Activated CD4-positive, alpha-beta T cell treated with anti-CD3 and anti-CD28 coated beads, Interleukin-2, amount 10 ng/mL, durations not matched to agents 24 days and 14 days (primary cell): ENCODE measurements at regions not wholly inside any gene's neighbourhood (a gene's known extent, or its start where the extent isn't known, plus 50 kb on each side); places are given as distances from the start of the nearest gene placed in this dataset.
"Not testable (repeated sequence)": the region's sequence is repeated elsewhere in the genome, so short reads cannot be mapped to it uniquely, and the experiment has no call there.

Source experiments
- DNase-seq: peaks from one replicate; pipeline ENCODE4 v3.0.0; 2022
- H3K27ac Mint-ChIP-seq: one replicate; pipeline ENCODE4 v1.8.0; 2022; ENCODE audit warnings: mild to moderate bottlenecking, mixed read lengths
- H3K27me3 Mint-ChIP-seq: one replicate; pipeline ENCODE4 v1.8.0; 2022; ENCODE audit warnings: mixed read lengths
- H3K36me3 Mint-ChIP-seq: one replicate; pipeline ENCODE4 v1.8.0; 2022; ENCODE audit warnings: low read depth, mild to moderate bottlenecking, mixed read lengths
- H3K4me1 Mint-ChIP-seq: one replicate; pipeline ENCODE4 v1.8.0; 2021; ENCODE audit warnings: mixed read lengths
- H3K4me3 Mint-ChIP-seq: one replicate; pipeline ENCODE4 v1.8.0; 2022; ENCODE audit warnings: mild to moderate bottlenecking, moderate library complexity, mixed read lengths
- H3K9me3 Mint-ChIP-seq: one replicate; pipeline ENCODE4 v1.8.0; 2021; ENCODE audit warnings: mixed read lengths
- intact Hi-C: fragments of 100-400 bp; cut with micrococcal nuclease; formaldehyde crosslinking; loops from one replicate; pipeline ENCODE4 v1.15.1; 2023

- H3K4me3 Mint-ChIP-seq: no peak overlapping the region
- intact Hi-C loops: no loop called here
- no peak overlapping the region for H3K27ac Mint-ChIP-seq
- peaks cover 1% of the 10 kb centered on the region for H3K27me3 Mint-ChIP-seq
- no peaks in the 10 kb centered on the region for H3K36me3 Mint-ChIP-seq
- H3K9me3 Mint-ChIP-seq: no peaks in the 10 kb centered on the region
- DNase-seq: no peak
- no peaks in the 10 kb centered on the region for H3K4me1 Mint-ChIP-seq
These were observed 158.2 kb upstream of the NFIA start for GRCh38 chr1:60924165-60924564.

- Mint-ChIP-seq H3K9me3 (no peaks in the 10 kb centered on the region), H3K27me3 (peaks cover 2% of the 10 kb centered on the region), H3K4me3 (no peak overlapping the region), H3K27ac (no peak overlapping the region), H3K36me3 (no peaks in the 10 kb centered on the region), H3K4me1 (no peaks in the 10 kb centered on the region)
- intact Hi-C loops: no loop called here
- DNase-seq: no peak
These were observed 158.8 kb upstream of the NFIA start for GRCh38 chr1:60923389-60924087.

- Mint-ChIP-seq H3K9me3 (no peaks in the 10 kb centered on the region), H3K4me3 (no peak overlapping the region), H3K36me3 (no peaks in the 10 kb centered on the region), H3K27me3 (peaks cover 2% of the 10 kb centered on the region), H3K27ac (no peak overlapping the region), H3K4me1 (no peaks in the 10 kb centered on the region)
- intact Hi-C loops: no loop called here
- no peak for DNase-seq
These were observed 160.1 kb upstream of the NFIA start for GRCh38 chr1:60922304-60922703.

GRCh38 chr1:60921175-60921574 is 161.2 kb upstream of the NFIA start:
- Mint-ChIP-seq H3K4me3 (no peak overlapping the region), H3K27me3 (peaks cover 2% of the 10 kb centered on the region), H3K4me1 (no peaks in the 10 kb centered on the region), H3K36me3 (no peaks in the 10 kb centered on the region), H3K9me3 (no peaks in the 10 kb centered on the region), H3K27ac (no peak overlapping the region)
- intact Hi-C loops: no loop called here
- no peak for DNase-seq

GRCh38 chr1:60920561-60920960 is 161.8 kb upstream of the NFIA start:
- Mint-ChIP-seq H3K9me3 (no peaks in the 10 kb centered on the region), H3K4me1 (no peaks in the 10 kb centered on the region), H3K36me3 (no peaks in the 10 kb centered on the region), H3K4me3 (no peak overlapping the region), H3K27ac (no peak overlapping the region), H3K27me3 (peaks cover 2% of the 10 kb centered on the region)
- intact Hi-C loops: no loop called here
- DNase-seq: no peak

- Mint-ChIP-seq H3K27ac (no peak overlapping the region), H3K36me3 (no peaks in the 10 kb centered on the region), H3K4me3 (no peak overlapping the region), H3K27me3 (peaks cover 2% of the 10 kb centered on the region), H3K4me1 (no peaks in the 10 kb centered on the region), H3K9me3 (no peaks in the 10 kb centered on the region)
- intact Hi-C loops: no loop called here
- DNase-seq: no peak
These were observed 163.5 kb upstream of the NFIA start for GRCh38 chr1:60918867-60919266.

GRCh38 chr1:60916906-60917305 is 165.5 kb upstream of the NFIA start:
- Mint-ChIP-seq H3K4me1 (no peaks in the 10 kb centered on the region), H3K27me3 (peaks cover 7% of the 10 kb centered on the region), H3K4me3 (no peak overlapping the region), H3K27ac (no peak overlapping the region), H3K36me3 (no peaks in the 10 kb centered on the region), H3K9me3 (no peaks in the 10 kb centered on the region)
- DNase-seq: no peak
- intact Hi-C loops: no loop called here

GRCh38 chr1:60916199-60916598 is 166.2 kb upstream of the NFIA start:
- no peak overlapping the region for H3K4me3 Mint-ChIP-seq
- H3K9me3 Mint-ChIP-seq: no peaks in the 10 kb centered on the region
- no peak for DNase-seq
- H3K27ac Mint-ChIP-seq: no peak overlapping the region
- no peaks in the 10 kb centered on the region for H3K36me3 Mint-ChIP-seq
- no peaks in the 10 kb centered on the region for H3K4me1 Mint-ChIP-seq
- peaks cover 7% of the 10 kb centered on the region for H3K27me3 Mint-ChIP-seq
- intact Hi-C loops: no loop called here

GRCh38 chr1:60915441-60915840 is 166.9 kb upstream of the NFIA start:
- H3K4me3 Mint-ChIP-seq: no peak overlapping the region
- H3K4me1 Mint-ChIP-seq: no peaks in the 10 kb centered on the region
- H3K36me3 Mint-ChIP-seq: no peaks in the 10 kb centered on the region
- intact Hi-C loops: no loop called here
- H3K9me3 Mint-ChIP-seq: no peaks in the 10 kb centered on the region
- H3K27me3 Mint-ChIP-seq: peaks cover 7% of the 10 kb centered on the region
- no peak for DNase-seq
- H3K27ac Mint-ChIP-seq: no peak overlapping the region

- H3K27ac Mint-ChIP-seq: no peak overlapping the region
- DNase-seq: no peak
- H3K36me3 Mint-ChIP-seq: no peaks in the 10 kb centered on the region
- no peak overlapping the region for H3K4me3 Mint-ChIP-seq
- H3K4me1 Mint-ChIP-seq: no peaks in the 10 kb centered on the region
- intact Hi-C loops: no loop called here
- H3K9me3 Mint-ChIP-seq: no peaks in the 10 kb centered on the region
- peaks cover 7% of the 10 kb centered on the region for H3K27me3 Mint-ChIP-seq
These were observed 167.4 kb upstream of the NFIA start for GRCh38 chr1:60914982-60915381.

GRCh38 chr1:60913708-60914107 is 168.7 kb upstream of the NFIA start:
- DNase-seq, H3K27ac Mint-ChIP-seq, H3K36me3 Mint-ChIP-seq, intact Hi-C loops, H3K4me3 Mint-ChIP-seq, H3K4me1 Mint-ChIP-seq, H3K9me3 Mint-ChIP-seq, H3K27me3 Mint-ChIP-seq: not testable (repeated sequence)

GRCh38 chr1:60913039-60913438 is 169.3 kb upstream of the NFIA start:
- Mint-ChIP-seq H3K36me3 (no peaks in the 10 kb centered on the region), H3K27ac (no peak overlapping the region)

GRCh38 chr1:60911966-60912697 is 170.2 kb upstream of the NFIA start:
- Mint-ChIP-seq H3K27ac (no peak overlapping the region), H3K27me3 (peaks cover 5% of the 10 kb centered on the region), H3K36me3 (no peaks in the 10 kb centered on the region), H3K4me1 (no peaks in the 10 kb centered on the region), H3K9me3 (no peaks in the 10 kb centered on the region), H3K4me3 (no peak overlapping the region)
- no peak for DNase-seq
- intact Hi-C loops: no loop called here

More at GRCh38 chr1:60913039-60913438, 169.3 kb upstream of the NFIA start:
- no peak for DNase-seq
- H3K4me3 Mint-ChIP-seq: no peak overlapping the region
- H3K9me3 Mint-ChIP-seq: no peaks in the 10 kb centered on the region
- H3K27me3 Mint-ChIP-seq: peaks cover 5% of the 10 kb centered on the region
- no peaks in the 10 kb centered on the region for H3K4me1 Mint-ChIP-seq
- intact Hi-C loops: no loop called here

- H3K27ac Mint-ChIP-seq: no peak overlapping the region
- no peak for DNase-seq
- no peaks in the 10 kb centered on the region for H3K36me3 Mint-ChIP-seq
- H3K9me3 Mint-ChIP-seq: no peaks in the 10 kb centered on the region
- no peak overlapping the region for H3K4me3 Mint-ChIP-seq
- peaks cover 3% of the 10 kb centered on the region for H3K27me3 Mint-ChIP-seq
- H3K4me1 Mint-ChIP-seq: no peaks in the 10 kb centered on the region
- intact Hi-C loops: no loop called here
These were observed 174.2 kb upstream of the NFIA start for GRCh38 chr1:60908159-60908558.

GRCh38 chr1:60906526-60906925 is 175.8 kb upstream of the NFIA start:
- H3K36me3 Mint-ChIP-seq: no peaks in the 10 kb centered on the region
- H3K27me3 Mint-ChIP-seq: peaks cover 3% of the 10 kb centered on the region
- DNase-seq: no peak
- no peak overlapping the region for H3K27ac Mint-ChIP-seq
- no peaks in the 10 kb centered on the region for H3K9me3 Mint-ChIP-seq
- no peaks in the 10 kb centered on the region for H3K4me1 Mint-ChIP-seq
- H3K4me3 Mint-ChIP-seq: no peak overlapping the region
- intact Hi-C loops: no loop called here
